Fibroblast of lung (primary cell): ENCODE measurements at regions not wholly inside any gene's neighbourhood (a gene's known extent, or its start where the extent isn't known, plus 50 kb on each side); places are given as distances from the start of the nearest gene placed in this dataset.

Experiments used
- CTCF ChIP-seq, 2 donors: IDR thresholded peaks in 1 of 2; conservative IDR thresholded peaks in 1 of 2; 1 replicate in 1 of 2; 2 replicates in 1 of 2; pipeline ENCODE4 v1.5.1; 2011 to 2012; ENCODE audit warnings: low read length in 2 of 2, control low read depth in 1 of 2, inconsistent platforms in 1 of 2, low read depth in 1 of 2, mild to moderate bottlenecking in 1 of 2
- EZH2 ChIP-seq: IDR thresholded peaks from 2 replicates; pipeline ENCODE4 v1.5.1; 2012; ENCODE audit warnings: low read length, control low read depth, mild to moderate bottlenecking; ENCODE audit errors: missing control alignments

- TF ChIP-seq CTCF (conservative IDR thresholded peaks at IDR 0.05 in 1 of 2, IDR thresholded peaks at IDR 0.05 in 1 of 2; ENCODE audit: low read depth in 1 of 2, low read length in 2 of 2), result no peak
- TF ChIP-seq EZH2, result no peak
Measured at GRCh38 chr14:83638748-83639504, 1891.0 kb upstream of the FLRT2 start.
